Small intestine (tissue), 7 donors: ENCODE measurements at regions not wholly inside any gene's neighbourhood (a gene's known extent, or its start where the extent isn't known, plus 50 kb on each side); places are given as distances from the start of the nearest gene placed in this dataset.

Experiments used
- DNase-seq, 2 donors: peaks; one replicate each; pipeline versions ENCODE4 v3.0.0 to v3.0.0-alpha.2; 2013
- FAIRE-seq: peaks from 2 replicates; lab custom pipeline; 2012; peaks lifted over from hg19 to GRCh38; lab: Jason Lieb, UNC
- H3K27ac ChIP-seq, 3 donors: one replicate each; pipeline ENCODE4 v1.5.1; 2013; ENCODE audit warnings: low read length in 2 of 3, mild to moderate bottlenecking in 2 of 3, control low read depth in 1 of 3, inconsistent platforms in 1 of 3, low read depth in 1 of 3, moderate library complexity in 1 of 3
- H3K27me3 ChIP-seq, 3 donors: one replicate each; pipeline ENCODE4 v1.6.1; 2013; ENCODE audit warnings: low read length in 3 of 3, inconsistent platforms in 1 of 3; ENCODE audit not compliant: control insufficient read depth in 3 of 3, insufficient read depth in 3 of 3
- H3K36me3 ChIP-seq, 3 donors: one replicate each; pipeline ENCODE4 v1.6.1; 2013; ENCODE audit warnings: low read length in 3 of 3, inconsistent platforms in 1 of 3, low read depth in 1 of 3, mild to moderate bottlenecking in 1 of 3, moderate library complexity in 1 of 3; ENCODE audit not compliant: control insufficient read depth in 3 of 3, insufficient read depth in 2 of 3
- H3K4me1 ChIP-seq, 3 donors: one replicate each; pipeline ENCODE4 v1.6.1; 2013; ENCODE audit warnings: low read length in 2 of 3, inconsistent platforms in 1 of 3, low read depth in 1 of 3, mild to moderate bottlenecking in 1 of 3, moderate library complexity in 1 of 3; ENCODE audit not compliant: control insufficient read depth in 3 of 3, insufficient read depth in 2 of 3
- H3K4me3 ChIP-seq, 3 donors: one replicate each; pipeline ENCODE4 v1.5.1; 2013; ENCODE audit warnings: low read length in 3 of 3, control low read depth in 1 of 3, inconsistent platforms in 1 of 3, low read depth in 1 of 3, mild to moderate bottlenecking in 1 of 3, moderate library complexity in 1 of 3
- H3K9me3 ChIP-seq, 2 donors: one replicate each; pipeline ENCODE4 v1.6.1; 2013; ENCODE audit warnings: low read depth in 1 of 2, low read length in 1 of 2; ENCODE audit not compliant: control insufficient read depth in 2 of 2, insufficient read depth in 1 of 2
- WGBS, 3 donors: extraction: QIAGEN DNeasy Blood & Tissue Kit; methylation state at CpG; one replicate each; pipeline ENCODE4 v1.1.7; 2013; 5-methylcytosine and 5-hydroxymethylcytosine counted together
- donor health status: healthy with polysubstance abuse.
- donor health status: control.
- donor health status: control.
- donor health status: Bipolar disorder and iron deficiency.
- donor health status: healthy.

- DNase-seq (no peak), FAIRE-seq (no peak)
- peaks cover 0 to 4% of the 10 kb centered on the region in 2 donors for H3K9me3 ChIP-seq
- H3K27me3 ChIP-seq = peaks cover 0 to 11% (median 4%) of the 10 kb centered on the region in 3 donors
- WGBS, 3 donors = 66 to 73% (median 66%) methylated on average over 9 of the region's 9 CpGs
- no peaks in the 10 kb centered on the region for H3K4me1 ChIP-seq
- no peaks in the 10 kb centered on the region for H3K36me3 ChIP-seq
- no peak overlapping the region for H3K4me3 ChIP-seq
- no peak overlapping the region for H3K27ac ChIP-seq
These were observed 108.9 kb upstream of the FGF3 start for GRCh38 chr11:69928121-69928520.

- H3K27me3 ChIP-seq = peaks cover 0 to 11% (median 3%) of the 10 kb centered on the region in 3 donors
- no peak for DNase-seq
These were observed 109.8 kb upstream of the FGF3 start for GRCh38 chr11:69928975-69929374.

GRCh38 chr11:69930081-69931059 lies 111.2 kb upstream of the FGF3 start:
- H3K4me3 ChIP-seq = no peak overlapping the region
- no peak overlapping the region for H3K27ac ChIP-seq
- H3K27me3 ChIP-seq = peaks cover 0 to 11% (median 0%) of the 10 kb centered on the region in 3 donors
- FAIRE-seq = no peak
- no peaks in the 10 kb centered on the region for H3K36me3 ChIP-seq
- WGBS, 3 donors = 85 to 90% (median 86%) methylated on average over 17 to 20 of the region's 20 CpGs
- H3K4me1 ChIP-seq = no peaks in the 10 kb centered on the region
- no peak for DNase-seq
- H3K9me3 ChIP-seq = peaks cover 0 to 4% of the 10 kb centered on the region in 2 donors

More at GRCh38 chr11:69928975-69929374, 109.8 kb upstream of the FGF3 start:
- no peak overlapping the region for H3K27ac ChIP-seq
- H3K36me3 ChIP-seq = no peaks in the 10 kb centered on the region
- WGBS, 3 donors = 74 to 88% (median 81%) methylated on average over 3 of the region's 3 CpGs
- H3K4me3 ChIP-seq = no peak overlapping the region
- no peaks in the 10 kb centered on the region for H3K4me1 ChIP-seq
- H3K9me3 ChIP-seq = peaks cover 0 to 4% of the 10 kb centered on the region in 2 donors
- FAIRE-seq = no peak

- Histone ChIP-seq H3K4me3 (no peak overlapping the region), H3K27me3 (peaks cover 0 to 11% (median 0%) of the 10 kb centered on the region in 3 donors), H3K9me3 (peaks cover 0 to 4% of the 10 kb centered on the region in 2 donors), H3K36me3 (no peaks in the 10 kb centered on the region), H3K4me1 (no peaks in the 10 kb centered on the region), H3K27ac (no peak overlapping the region)
- DNase-seq (no peak), FAIRE-seq (no peak)
- WGBS, 3 donors = 64 to 81% (median 70%) methylated on average over 10 of the region's 10 CpGs
These were observed 112.1 kb upstream of the FGF3 start for GRCh38 chr11:69931060-69931910.

GRCh38 chr11:69931994-69932910 lies 113.0 kb upstream of the FGF3 start:
- DNase-seq (no peak), FAIRE-seq (no peak)
- 81 to 84% (median 83%) methylated on average over 11 of the region's 11 CpGs for WGBS, 3 donors
- Histone ChIP-seq H3K4me3 (no peak overlapping the region), H3K27me3 (peaks cover 0 to 11% (median 0%) of the 10 kb centered on the region in 3 donors), H3K27ac (no peak overlapping the region), H3K4me1 (no peaks in the 10 kb centered on the region), H3K36me3 (no peaks in the 10 kb centered on the region), H3K9me3 (peaks cover 0 to 4% of the 10 kb centered on the region in 2 donors)

- peak in 1 of 2 donors; percentile 29 for DNase-seq
- no peak overlapping the region for H3K27ac ChIP-seq
- peaks cover 0 to 8% (median 0%) of the 10 kb centered on the region in 3 donors for H3K4me1 ChIP-seq
- no peaks in the 10 kb centered on the region for H3K36me3 ChIP-seq
- FAIRE-seq = no peak
- peaks cover 0 to 10% (median 0%) of the 10 kb centered on the region in 3 donors for H3K27me3 ChIP-seq
- no peaks in the 10 kb centered on the region for H3K9me3 ChIP-seq
- WGBS, 3 donors = 38 to 72% (median 53%) methylated on average over 13 of the region's 13 CpGs
- H3K4me3 ChIP-seq = no peak overlapping the region
These were observed 115.8 kb upstream of the FGF3 start for GRCh38 chr11:69934861-69935494.

- Histone ChIP-seq H3K27me3 (peaks cover 0 to 10% (median 0%) of the 10 kb centered on the region in 3 donors), H3K9me3 (no peaks in the 10 kb centered on the region), H3K4me1 (peaks cover 0 to 8% (median 0%) of the 10 kb centered on the region in 3 donors), H3K27ac (no peak overlapping the region), H3K36me3 (no peaks in the 10 kb centered on the region), H3K4me3 (no peak overlapping the region)
- DNase-seq (no peak), FAIRE-seq (no peak)
These were observed 116.8 kb upstream of the FGF3 start for GRCh38 chr11:69935941-69936505.
